GM12873 (cell line): ENCODE measurements at regions not wholly inside any gene's neighbourhood (a gene's known extent, or its start where the extent isn't known, plus 50 kb on each side); places are given as distances from the start of the nearest gene placed in this dataset.

Experiments
- CTCF ChIP-seq: IDR thresholded peaks from 2 replicates; pipeline ENCODE4 v1.5.1; 2012; ENCODE audit warnings: low read depth, mild to moderate bottlenecking, moderate library complexity, low read length, control low read depth; ENCODE audit not compliant: insufficient read depth; ENCODE audit errors: missing control alignments

- TF ChIP-seq CTCF = no peak
Observed at GRCh38 chr4:128516301-128516969, 228.8 kb upstream of the PGRMC2 start.

GRCh38 chr4:128513664-128514484, 226.3 kb upstream of the PGRMC2 start:
- no peak for TF ChIP-seq CTCF

GRCh38 chr4:128512767-128513322, 225.2 kb upstream of the PGRMC2 start:
- TF ChIP-seq CTCF = no peak

- TF ChIP-seq CTCF = no peak
Observed at GRCh38 chr4:128512161-128512560, 224.5 kb upstream of the PGRMC2 start.

- no peak for TF ChIP-seq CTCF
Observed at GRCh38 chr4:128510850-128511249, 223.2 kb upstream of the PGRMC2 start.

- no peak for TF ChIP-seq CTCF
Observed at GRCh38 chr4:128502818-128503527, 215.4 kb upstream of the PGRMC2 start.

- no peak for TF ChIP-seq CTCF
Observed at GRCh38 chr4:128501239-128501638, 213.6 kb upstream of the PGRMC2 start.
